Naive thymus-derived CD4-positive, alpha-beta T cell (primary cell): ENCODE measurements at regions not wholly inside any gene's neighbourhood (a gene's known extent, or its start where the extent isn't known, plus 50 kb on each side); places are given as distances from the start of the nearest gene placed in this dataset.

Source experiments
- ATAC-seq: fragments of 150-1000 bp; cut with Tn5 transposase; 2 replicates; pipeline ENCODE4 v1.10.0; 2021; ENCODE audit warnings: mild to moderate bottlenecking, moderate library complexity
- CTCF ChIA-PET: fragments of 350-600 bp; sonication (Branson Sonifier 250); formaldehyde crosslinking; loops from one replicate; lab custom pipeline; 2021; ENCODE audit warnings: antibody characterized with exemption; lab: Charles Lee
- POLR2A ChIA-PET: fragments of 350-600 bp; sonication (Branson Sonifier 250); formaldehyde crosslinking; loops from one replicate; lab custom pipeline; 2021; ENCODE audit warnings: antibody characterized with exemption, inconsistent platforms; lab: Charles Lee
- DNase-seq, 9 donors: peaks; one replicate each; pipeline versions ENCODE4 v3.0.0 to v3.0.0-alpha.2; 2020 to 2022; ENCODE audit warnings: mixed read lengths in 1 of 9
- H3K27ac ChIP-seq: one replicate; pipeline ENCODE4 v1.7.0; 2013; ENCODE audit warnings: mild to moderate bottlenecking, low read depth, low read length, moderate library complexity
- H3K27me3 ChIP-seq, 2 donors: one replicate each; pipeline ENCODE4 v1.7.0; 2013; ENCODE audit warnings: low read length in 2 of 2, mild to moderate bottlenecking in 2 of 2, moderate library complexity in 2 of 2; ENCODE audit not compliant: control insufficient read depth in 2 of 2, insufficient read depth in 2 of 2
- H3K36me3 ChIP-seq, 3 experiments: 1 replicate in 2 of 3; 2 replicates in 1 of 3; pipeline ENCODE4 v1.7.0; 2013; ENCODE audit warnings: low read length in 3 of 3, mild to moderate bottlenecking in 3 of 3, moderate library complexity in 1 of 3; ENCODE audit not compliant: insufficient read depth in 3 of 3, control insufficient read depth in 2 of 3
- H3K4me1 ChIP-seq, 2 donors: one replicate each; pipeline ENCODE4 v1.7.0; 2013; ENCODE audit warnings: low read length in 2 of 2, mild to moderate bottlenecking in 2 of 2, moderate library complexity in 1 of 2; ENCODE audit not compliant: control insufficient read depth in 2 of 2, insufficient read depth in 2 of 2
- H3K4me3 ChIP-seq: 2 replicates; pipeline ENCODE4 v1.7.0; 2013; ENCODE audit warnings: mild to moderate bottlenecking, low read length
- H3K9me3 ChIP-seq, 3 experiments: 1 replicate in 2 of 3; 2 replicates in 1 of 3; pipeline ENCODE4 v1.7.0; 2013; ENCODE audit warnings: low read length in 3 of 3; ENCODE audit not compliant: control insufficient read depth in 2 of 3
- H3K27ac Mint-ChIP-seq, 9 donors: one replicate each; pipeline ENCODE4 v1.8.0; 2020 to 2022; ENCODE audit warnings: mixed read lengths in 9 of 9, mild to moderate bottlenecking in 8 of 9, moderate library complexity in 5 of 9, inconsistent platforms in 2 of 9
- H3K27me3 Mint-ChIP-seq, 5 donors: one replicate each; pipeline ENCODE4 v1.8.0; 2021 to 2022; ENCODE audit warnings: mixed read lengths in 5 of 5, mild to moderate bottlenecking in 1 of 5
- H3K36me3 Mint-ChIP-seq, 5 donors: one replicate each; pipeline ENCODE4 v1.8.0; 2020 to 2022; ENCODE audit warnings: mixed read lengths in 5 of 5, mild to moderate bottlenecking in 3 of 5, inconsistent platforms in 1 of 5
- H3K4me1 Mint-ChIP-seq, 7 donors: one replicate each; pipeline ENCODE4 v1.8.0; 2020 to 2022; ENCODE audit warnings: mixed read lengths in 7 of 7, mild to moderate bottlenecking in 3 of 7, inconsistent platforms in 1 of 7
- H3K4me3 Mint-ChIP-seq, 10 donors: one replicate each; pipeline ENCODE4 v1.8.0; 2020 to 2022; ENCODE audit warnings: mild to moderate bottlenecking in 10 of 10, mixed read lengths in 10 of 10, moderate library complexity in 6 of 10, inconsistent platforms in 2 of 10
- H3K9me3 Mint-ChIP-seq, 11 donors: one replicate each; pipeline ENCODE4 v1.8.0; 2020 to 2022; ENCODE audit warnings: mixed read lengths in 11 of 11, mild to moderate bottlenecking in 4 of 11, inconsistent platforms in 1 of 11, moderate library complexity in 1 of 11
- intact Hi-C, 2 donors: fragments of 100-400 bp; cut with micrococcal nuclease; formaldehyde crosslinking; loops; one replicate each; pipeline ENCODE4 v1.15.1; 2023

DNA sequence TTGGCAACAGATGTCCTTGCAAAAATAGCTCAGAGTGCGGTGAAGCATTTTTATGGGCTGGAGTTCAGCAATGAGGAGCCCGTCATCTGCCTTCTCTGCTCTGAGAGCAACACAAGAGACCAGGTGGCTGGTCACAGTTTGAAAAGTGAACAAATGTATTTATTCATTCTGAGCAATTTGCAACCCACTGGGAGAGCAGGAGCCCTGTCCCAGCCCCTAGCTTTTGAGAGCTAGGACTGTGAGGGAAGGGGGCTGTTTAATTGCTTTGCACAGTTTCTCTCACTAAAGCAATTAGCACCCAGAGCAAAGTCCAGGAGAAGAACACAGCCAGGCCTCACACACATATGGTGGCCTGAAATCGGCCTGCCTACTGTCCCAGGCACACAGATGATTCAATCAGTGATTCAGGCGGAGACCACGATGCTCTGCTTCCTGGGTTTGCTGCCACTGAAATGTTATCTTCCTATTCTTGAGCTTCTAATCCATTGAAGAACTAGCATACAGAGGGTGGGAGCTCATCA, 646.1 kb upstream of the ACVR2A start:
- DNase-seq, result no peak
- no peaks in the 10 kb centered on the region for H3K36me3 ChIP-seq
- Mint-ChIP-seq H3K27ac (no peak overlapping the region), H3K27me3 (peaks cover 0 to 10% (median 4%) of the 10 kb centered on the region in 5 donors), H3K4me3 (no peak overlapping the region), H3K4me1 (no peaks in the 10 kb centered on the region), H3K36me3 (peaks cover 0 to 3% (median 0%) of the 10 kb centered on the region in 5 donors), H3K9me3 (peaks cover 0 to 4% (median 0%) of the 10 kb centered on the region in 11 donors)
- intact Hi-C loops, result no loop called here
- H3K9me3 ChIP-seq, result no peaks in the 10 kb centered on the region
- H3K4me3 ChIP-seq, result no peak overlapping the region
- no peak for ATAC-seq
- CTCF ChIA-PET, result no interaction called here
- POLR2A ChIA-PET, result no interaction called here
- no peaks in the 10 kb centered on the region for H3K27me3 ChIP-seq
- no peaks in the 10 kb centered on the region for H3K4me1 ChIP-seq
- no peak overlapping the region for H3K27ac ChIP-seq

DNA sequence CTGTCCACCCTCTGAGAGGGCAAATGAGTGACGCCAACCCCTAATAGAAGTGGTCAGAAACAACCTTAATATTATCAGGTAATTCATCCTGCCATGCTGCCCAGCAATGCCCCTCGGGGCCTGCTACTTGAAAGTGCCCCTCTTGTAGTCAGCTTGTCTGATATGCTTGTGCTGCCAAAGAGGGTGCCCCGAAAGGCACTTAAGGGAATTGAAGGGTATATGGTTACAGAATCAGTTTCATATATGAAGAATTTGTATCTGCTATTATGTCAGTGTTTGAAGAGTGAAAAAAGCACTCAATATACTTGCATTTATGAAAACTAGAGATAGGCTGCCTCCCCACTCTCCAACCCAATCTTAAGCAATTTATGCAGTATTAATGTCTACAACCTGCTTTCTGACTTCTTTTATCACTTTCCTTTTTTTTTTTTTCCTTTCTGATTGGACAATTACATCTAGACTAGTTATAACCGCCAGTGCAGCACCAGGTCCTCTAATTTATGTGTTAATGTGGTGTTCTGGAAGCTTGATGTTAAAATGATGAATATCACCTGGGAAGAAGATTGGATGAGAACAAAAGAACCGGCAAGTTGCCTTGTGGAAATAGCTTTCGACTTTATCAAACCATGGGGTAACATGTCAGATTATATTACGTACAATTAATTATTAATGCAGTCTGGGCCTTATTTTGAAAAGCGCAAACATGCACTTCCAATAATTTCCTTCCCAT, 646.9 kb upstream of the ACVR2A start:
- Histone ChIP-seq H3K9me3 (no peaks in the 10 kb centered on the region), H3K4me3 (no peak overlapping the region), H3K27me3 (no peaks in the 10 kb centered on the region), H3K36me3 (no peaks in the 10 kb centered on the region), H3K4me1 (no peaks in the 10 kb centered on the region), H3K27ac (no peak overlapping the region)
- H3K27ac Mint-ChIP-seq, result no peak overlapping the region
- DNase-seq (no peak), ATAC-seq (no peak)
- no peaks in the 10 kb centered on the region for H3K4me1 Mint-ChIP-seq
- POLR2A ChIA-PET, result no interaction called here
- H3K27me3 Mint-ChIP-seq, result peaks cover 0 to 14% (median 8%) of the 10 kb centered on the region in 5 donors
- no peak overlapping the region for H3K4me3 Mint-ChIP-seq
- H3K36me3 Mint-ChIP-seq, result peaks cover 0 to 3% (median 0%) of the 10 kb centered on the region in 5 donors
- CTCF ChIA-PET, result no interaction called here
- H3K9me3 Mint-ChIP-seq, result peaks cover 0 to 4% (median 0%) of the 10 kb centered on the region in 11 donors
- intact Hi-C loops, result no loop called here

DNA sequence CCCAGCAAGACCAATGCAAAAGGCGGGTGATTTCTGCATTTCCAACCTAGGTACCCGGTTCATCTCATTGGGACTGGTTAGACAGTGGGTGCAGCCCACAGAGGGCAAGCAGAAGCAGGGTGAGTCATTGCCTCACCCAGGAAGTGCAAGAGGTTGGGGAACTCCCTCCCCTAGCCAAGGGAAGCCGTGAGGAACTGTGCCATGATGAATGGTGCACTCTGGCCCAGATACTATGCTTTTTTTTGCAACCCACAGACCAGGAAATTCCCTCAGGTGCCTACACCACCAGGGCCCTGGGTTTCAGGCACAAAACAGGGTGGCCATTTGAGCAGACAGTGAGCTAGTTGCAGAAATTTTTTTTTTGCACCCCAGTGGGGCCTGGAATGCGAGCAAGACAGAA, 662.6 kb upstream of the ACVR2A start:
- peaks cover 3 to 36% (median 21%) of the 10 kb centered on the region in 11 donors for H3K9me3 Mint-ChIP-seq
- H3K27me3 ChIP-seq, result no peaks in the 10 kb centered on the region
- POLR2A ChIA-PET, result no interaction called here
- peaks cover 0 to 28% (median 0%) of the 10 kb centered on the region in 5 donors for H3K36me3 Mint-ChIP-seq
- no peaks in the 10 kb centered on the region for H3K9me3 ChIP-seq
- intact Hi-C loops, result loop anchor here in 1 of 2 donors (2.0 kb wide), 1 partner anchor 151 kb away; no protein-coding TSS in a partner anchor
- DNase-seq, result peak in 3 of 9 donors; percentile 1 to 56 (median 12)
- peaks cover 0 to 37% (median 11%) of the 10 kb centered on the region in 5 donors for H3K27me3 Mint-ChIP-seq
- ATAC-seq, result peak; percentile 79
- H3K36me3 ChIP-seq, result no peaks in the 10 kb centered on the region
- no peaks in the 10 kb centered on the region for H3K4me1 ChIP-seq
- H3K4me3 Mint-ChIP-seq, result peak overlapping the region in 1 of 10 donors; percentile 48
- no peak overlapping the region for H3K27ac ChIP-seq
- CTCF ChIA-PET, result no interaction called here
- H3K27ac Mint-ChIP-seq, result peak overlapping the region in 1 of 9 donors; percentile 82
- no peak overlapping the region for H3K4me3 ChIP-seq
- H3K4me1 Mint-ChIP-seq, result peaks cover 0 to 32% (median 10%) of the 10 kb centered on the region in 7 donors

DNA sequence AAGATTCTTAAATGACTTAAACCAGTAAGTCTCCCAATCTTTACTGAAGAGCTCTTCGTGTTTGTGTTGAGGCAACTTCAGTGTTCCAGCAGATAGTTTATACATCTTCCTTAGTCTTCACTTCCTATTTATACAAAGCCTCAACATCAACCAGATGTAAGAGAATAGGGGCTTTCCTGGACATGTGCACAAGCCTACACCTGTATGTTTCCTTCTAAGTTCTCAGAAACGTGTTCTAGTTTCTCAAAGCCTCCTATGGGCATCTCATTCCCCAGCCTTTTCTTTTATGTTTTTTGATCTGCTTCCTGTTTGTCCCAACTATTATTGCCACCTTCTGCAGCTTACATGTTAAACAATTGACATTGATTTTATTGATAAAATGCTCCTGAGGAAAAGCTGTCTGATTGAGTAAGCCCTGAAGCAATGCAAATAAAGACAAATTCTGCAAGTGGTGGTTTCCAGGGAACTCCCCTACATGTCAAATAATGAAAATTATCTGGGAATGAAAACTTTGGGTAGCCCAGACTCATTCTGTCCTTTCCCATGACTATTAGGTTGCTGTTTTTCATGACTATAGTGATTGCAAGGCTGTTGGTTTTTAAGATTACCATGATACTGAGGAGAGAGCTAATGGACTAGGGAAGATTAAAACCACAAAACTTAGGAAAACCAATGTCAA, 663.3 kb upstream of the ACVR2A start:
- peaks cover 0 to 28% (median 0%) of the 10 kb centered on the region in 5 donors for H3K36me3 Mint-ChIP-seq
- POLR2A ChIA-PET, result no interaction called here
- H3K36me3 ChIP-seq, result no peaks in the 10 kb centered on the region
- H3K27ac Mint-ChIP-seq, result peak overlapping the region in 1 of 9 donors; percentile 82
- CTCF ChIA-PET, result interaction anchor here (0.8 kb wide), 1 partner anchor 167 kb away, joined by 3 read pairs; no protein-coding TSS in a partner anchor
- H3K27me3 Mint-ChIP-seq, result peaks cover 0 to 35% (median 11%) of the 10 kb centered on the region in 5 donors
- intact Hi-C loops, result loop anchor here in 1 of 2 donors (2.0 kb wide), 2 partner anchors 117 to 151 kb away; no protein-coding TSS in a partner anchor
- ATAC-seq (peak; percentile 34), DNase-seq (no peak)
- H3K4me1 ChIP-seq, result no peaks in the 10 kb centered on the region
- H3K4me3 ChIP-seq, result no peak overlapping the region
- H3K27ac ChIP-seq, result no peak overlapping the region
- no peaks in the 10 kb centered on the region for H3K9me3 ChIP-seq
- no peaks in the 10 kb centered on the region for H3K27me3 ChIP-seq
- H3K9me3 Mint-ChIP-seq, result peaks cover 3 to 36% (median 21%) of the 10 kb centered on the region in 11 donors
- peaks cover 0 to 33% (median 10%) of the 10 kb centered on the region in 7 donors for H3K4me1 Mint-ChIP-seq
- H3K4me3 Mint-ChIP-seq, result peak overlapping the region in 1 of 10 donors; percentile 29

DNA sequence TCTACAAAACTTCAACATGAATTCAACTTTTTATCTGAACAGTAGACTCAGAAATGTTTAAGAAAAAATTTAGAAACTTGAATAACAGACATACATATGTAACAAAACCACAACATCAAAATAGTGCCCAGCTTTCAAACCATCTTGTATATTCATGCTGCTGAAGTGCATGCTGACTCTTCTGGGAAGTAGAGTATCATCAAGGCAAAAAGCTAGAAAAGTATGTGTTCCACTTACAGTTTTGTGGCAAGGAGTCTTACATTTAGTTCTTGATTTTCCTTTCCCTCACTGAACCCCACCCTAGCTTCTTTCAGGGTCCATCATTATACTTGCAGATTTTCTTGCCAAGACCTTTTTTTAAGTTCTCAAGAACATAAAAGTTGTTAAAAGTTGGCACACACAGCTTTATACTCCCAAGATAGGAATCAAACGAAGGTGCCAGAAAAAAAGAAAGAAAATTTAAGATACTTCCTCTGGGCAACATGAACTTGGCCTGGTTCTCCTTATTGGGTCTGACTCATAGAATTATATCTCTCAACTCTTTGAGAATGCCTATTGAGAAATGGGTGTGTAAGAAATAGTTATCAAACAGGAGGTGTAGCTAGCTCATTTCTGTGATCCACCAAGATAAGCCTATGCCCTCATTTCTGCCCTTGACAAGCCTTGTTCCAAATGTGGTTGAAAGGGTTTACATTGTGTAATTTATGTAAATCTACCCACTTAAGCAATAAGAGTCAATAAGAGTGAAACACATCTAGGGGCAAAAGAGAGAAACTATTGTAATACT, 667.6 kb upstream of the ACVR2A start:
- peaks cover 0 to 18% (median 0%) of the 10 kb centered on the region in 5 donors for H3K36me3 Mint-ChIP-seq
- no peak overlapping the region for H3K4me3 Mint-ChIP-seq
- Histone ChIP-seq H3K27ac (no peak overlapping the region), H3K4me3 (no peak overlapping the region), H3K36me3 (no peaks in the 10 kb centered on the region), H3K4me1 (no peaks in the 10 kb centered on the region), H3K9me3 (no peaks in the 10 kb centered on the region), H3K27me3 (no peaks in the 10 kb centered on the region)
- peaks cover 0 to 23% (median 9%) of the 10 kb centered on the region in 7 donors for H3K4me1 Mint-ChIP-seq
- H3K27me3 Mint-ChIP-seq, result peaks cover 3 to 13% (median 7%) of the 10 kb centered on the region in 5 donors
- peaks cover 3 to 15% (median 10%) of the 10 kb centered on the region in 11 donors for H3K9me3 Mint-ChIP-seq
- DNase-seq (no peak), ATAC-seq (no peak)
- intact Hi-C loops, result no loop called here
- H3K27ac Mint-ChIP-seq, result no peak overlapping the region
- ChIA-PET CTCF (no interaction called here), POLR2A (no interaction called here)

DNA sequence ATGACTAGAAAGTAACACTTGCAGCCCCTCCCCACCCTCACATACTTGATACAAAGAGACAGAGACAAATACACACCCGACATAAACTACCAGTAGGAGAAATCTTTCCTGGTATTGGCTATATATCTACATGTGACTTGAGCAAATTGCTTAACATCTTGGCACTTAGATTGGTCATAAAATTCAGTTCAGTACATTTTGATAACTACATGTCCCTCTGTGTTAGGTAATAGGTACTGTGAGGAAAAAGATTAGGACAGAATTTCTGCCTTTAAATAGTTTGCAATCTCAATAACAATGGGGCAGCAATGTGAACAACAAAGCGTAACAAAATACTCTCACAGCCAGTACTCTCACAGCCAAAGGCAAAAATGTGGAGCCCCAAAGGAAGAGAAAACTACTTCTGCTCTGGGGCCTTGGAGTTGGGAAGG, 670.0 kb upstream of the ACVR2A start:
- Histone ChIP-seq H3K4me3 (no peak overlapping the region), H3K27ac (no peak overlapping the region), H3K27me3 (no peaks in the 10 kb centered on the region), H3K36me3 (no peaks in the 10 kb centered on the region), H3K9me3 (no peaks in the 10 kb centered on the region), H3K4me1 (no peaks in the 10 kb centered on the region)
- peaks cover 0 to 7% (median 0%) of the 10 kb centered on the region in 7 donors for H3K4me1 Mint-ChIP-seq
- peaks cover 0 to 7% (median 4%) of the 10 kb centered on the region in 11 donors for H3K9me3 Mint-ChIP-seq
- ChIA-PET POLR2A (no interaction called here), CTCF (no interaction called here)
- H3K36me3 Mint-ChIP-seq, result peaks cover 0 to 5% (median 0%) of the 10 kb centered on the region in 5 donors
- no peak for ATAC-seq
- peaks cover 0 to 7% (median 0%) of the 10 kb centered on the region in 5 donors for H3K27me3 Mint-ChIP-seq
- no peak overlapping the region for H3K27ac Mint-ChIP-seq
- no peak for DNase-seq
- no peak overlapping the region for H3K4me3 Mint-ChIP-seq
- intact Hi-C loops, result no loop called here
